Astrocyte (in vitro differentiated cells and primary cell): ENCODE measurements at regions not wholly inside any gene's neighbourhood (a gene's known extent, or its start where the extent isn't known, plus 50 kb on each side); places are given as distances from the start of the nearest gene placed in this dataset.

Source experiments
- DNase-seq: peaks from one replicate; pipeline ENCODE4 v3.0.0-alpha.2; 2010; ENCODE audit warnings: low read depth
- FAIRE-seq: peaks from 2 replicates; lab custom pipeline; 2011; peaks lifted over from hg19 to GRCh38; lab: Jason Lieb, UNC
- H2AFZ ChIP-seq: 2 replicates; pipeline ENCODE4 v1.6.0; 2012; ENCODE audit warnings: low read depth, low read length, inconsistent platforms
- H3K27ac ChIP-seq: 2 replicates; pipeline ENCODE4 v1.5.1; 2011; ENCODE audit warnings: low read depth, low read length, inconsistent platforms
- H3K27me3 ChIP-seq: 2 replicates; pipeline ENCODE4 v1.6.0; 2011; ENCODE audit warnings: low read length, inconsistent platforms; ENCODE audit not compliant: insufficient read depth
- H3K36me3 ChIP-seq: 2 replicates; pipeline ENCODE4 v1.5.1; 2011; ENCODE audit warnings: low read length, inconsistent platforms; ENCODE audit not compliant: insufficient read depth
- H3K4me1 ChIP-seq: 2 replicates; pipeline ENCODE4 v1.5.1; 2011; ENCODE audit warnings: low read length, inconsistent platforms; ENCODE audit not compliant: insufficient read depth
- H3K4me2 ChIP-seq: 2 replicates; pipeline ENCODE4 v1.6.0; 2012; ENCODE audit warnings: low read length, inconsistent platforms
- H3K4me3 ChIP-seq: 2 replicates; pipeline ENCODE4 v1.5.1; 2011; ENCODE audit warnings: low read depth, mild to moderate bottlenecking, low read length, inconsistent platforms; ENCODE audit not compliant: insufficient read depth
- H3K79me2 ChIP-seq: 2 replicates; pipeline ENCODE4 v1.6.0; 2012; ENCODE audit warnings: mild to moderate bottlenecking, low read length, inconsistent platforms; ENCODE audit not compliant: insufficient read depth
- H3K9ac ChIP-seq: 2 replicates; pipeline ENCODE4 v1.6.0; 2012; ENCODE audit warnings: mild to moderate bottlenecking, low read length, inconsistent platforms
- H3K9me3 ChIP-seq: 2 replicates; pipeline ENCODE4 v1.5.1; 2012; ENCODE audit warnings: low read depth, mild to moderate bottlenecking, low read length, inconsistent platforms; ENCODE audit not compliant: insufficient read depth
- H4K20me1 ChIP-seq: 2 replicates; pipeline ENCODE4 v1.6.0; 2012; ENCODE audit warnings: low read length, inconsistent platforms; ENCODE audit not compliant: insufficient read depth
- H3K27ac Mint-ChIP-seq: one replicate; pipeline ENCODE4 v1.8.0; 2021; ENCODE audit warnings: mild to moderate bottlenecking, mixed read lengths; ENCODE audit not compliant: unreplicated experiment
- H3K27me3 Mint-ChIP-seq: one replicate; pipeline ENCODE4 v1.8.0; 2021; ENCODE audit warnings: low read depth, mixed read lengths; ENCODE audit not compliant: unreplicated experiment
- H3K36me3 Mint-ChIP-seq: one replicate; pipeline ENCODE4 v1.8.0; 2021; ENCODE audit warnings: low read depth, mixed read lengths; ENCODE audit not compliant: unreplicated experiment
- H3K4me1 Mint-ChIP-seq: one replicate; pipeline ENCODE4 v1.8.0; 2021; ENCODE audit warnings: low read depth, mixed read lengths; ENCODE audit not compliant: unreplicated experiment
- H3K4me3 Mint-ChIP-seq: one replicate; pipeline ENCODE4 v1.8.0; 2021; ENCODE audit warnings: mild to moderate bottlenecking, moderate library complexity, mixed read lengths; ENCODE audit not compliant: unreplicated experiment
- H3K9me3 Mint-ChIP-seq: one replicate; pipeline ENCODE4 v1.8.0; 2021; ENCODE audit warnings: mild to moderate bottlenecking, mixed read lengths; ENCODE audit not compliant: unreplicated experiment
- CTCF ChIP-seq: IDR thresholded peaks from 2 replicates; pipeline ENCODE4 v1.5.1; 2011; ENCODE audit warnings: low read depth, mild to moderate bottlenecking, inconsistent platforms, low read length, moderate library complexity; ENCODE audit not compliant: insufficient read depth
- EZH2 ChIP-seq: IDR thresholded peaks from 2 replicates; pipeline ENCODE4 v1.6.1; 2012; ENCODE audit warnings: mild to moderate bottlenecking, low read length, inconsistent platforms; ENCODE audit not compliant: insufficient read depth

GRCh38 chr9:13879011-13879410 lies 434.9 kb downstream of the NFIB start:
- Mint-ChIP-seq H3K4me3 (no peak overlapping the region), H3K36me3 (no peaks in the 10 kb centered on the region), H3K9me3 (peaks cover 3% of the 10 kb centered on the region), H3K27ac (no peak overlapping the region), H3K4me1 (peaks cover 3% of the 10 kb centered on the region), H3K27me3 (no peaks in the 10 kb centered on the region)
- H3K36me3 ChIP-seq, result no peaks in the 10 kb centered on the region
- TF ChIP-seq EZH2 (no peak), CTCF (no peak)
- FAIRE-seq (no peak), DNase-seq (no peak)
- H3K9ac ChIP-seq, result no peak overlapping the region
- no peaks in the 10 kb centered on the region for H3K79me2 ChIP-seq
- H3K4me2 ChIP-seq, result no peak overlapping the region
- H3K4me1 ChIP-seq, result no peaks in the 10 kb centered on the region
- no peak overlapping the region for H3K27ac ChIP-seq
- no peaks in the 10 kb centered on the region for H4K20me1 ChIP-seq
- H2AFZ ChIP-seq, result no peak overlapping the region
- H3K27me3 ChIP-seq, result no peaks in the 10 kb centered on the region
- no peaks in the 10 kb centered on the region for H3K9me3 ChIP-seq
- H3K4me3 ChIP-seq, result no peak overlapping the region

DNA sequence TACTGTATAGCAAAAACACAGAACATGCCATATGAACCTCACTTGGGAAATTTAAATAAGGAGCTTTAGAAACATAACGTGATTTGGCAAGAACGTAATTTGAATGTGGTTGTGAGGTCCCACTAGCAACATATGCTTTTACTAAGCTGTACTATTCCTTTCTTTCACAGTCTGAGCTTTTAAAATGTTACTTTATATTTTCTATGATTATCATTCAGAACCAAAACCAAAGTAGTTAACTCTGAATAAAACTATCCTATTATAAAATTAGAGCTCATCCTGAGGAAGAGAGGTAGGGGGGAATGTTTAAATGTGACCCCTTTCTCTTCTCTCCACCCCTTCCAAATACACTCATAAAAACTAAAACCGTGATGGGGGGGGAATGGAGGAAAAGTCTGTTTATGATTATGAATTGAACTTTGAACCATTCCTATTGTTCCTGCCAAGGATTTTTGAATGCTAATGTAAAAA lies 435.7 kb downstream of the NFIB start:
- no peak overlapping the region for H3K27ac Mint-ChIP-seq
- FAIRE-seq, result no peak
- H3K9ac ChIP-seq, result no peak overlapping the region
- H3K9me3 Mint-ChIP-seq, result peaks cover 3% of the 10 kb centered on the region
- no peak overlapping the region for H3K4me2 ChIP-seq
- no peaks in the 10 kb centered on the region for H3K4me1 ChIP-seq
- H3K9me3 ChIP-seq, result no peaks in the 10 kb centered on the region
- peaks cover 3% of the 10 kb centered on the region for H3K4me1 Mint-ChIP-seq
- H2AFZ ChIP-seq, result no peak overlapping the region
- H4K20me1 ChIP-seq, result no peaks in the 10 kb centered on the region
- no peak for DNase-seq
- H3K36me3 Mint-ChIP-seq, result no peaks in the 10 kb centered on the region
- H3K27me3 ChIP-seq, result no peaks in the 10 kb centered on the region
- no peak overlapping the region for H3K4me3 Mint-ChIP-seq
- H3K4me3 ChIP-seq, result no peak overlapping the region
- H3K27ac ChIP-seq, result no peak overlapping the region
- H3K79me2 ChIP-seq, result no peaks in the 10 kb centered on the region
- H3K36me3 ChIP-seq, result no peaks in the 10 kb centered on the region
- H3K27me3 Mint-ChIP-seq, result no peaks in the 10 kb centered on the region
- TF ChIP-seq EZH2, result no peak
- no peak for TF ChIP-seq CTCF

- H3K27ac ChIP-seq, result no peak overlapping the region
- H3K79me2 ChIP-seq, result no peaks in the 10 kb centered on the region
- Mint-ChIP-seq H3K27ac (no peak overlapping the region), H3K36me3 (no peaks in the 10 kb centered on the region), H3K4me1 (peaks cover 3% of the 10 kb centered on the region), H3K27me3 (no peaks in the 10 kb centered on the region), H3K9me3 (peaks cover 3% of the 10 kb centered on the region), H3K4me3 (no peak overlapping the region)
- DNase-seq (no peak), FAIRE-seq (no peak)
- H3K9ac ChIP-seq, result no peak overlapping the region
- no peak for TF ChIP-seq CTCF
- no peak for TF ChIP-seq EZH2
- H2AFZ ChIP-seq, result no peak overlapping the region
- H4K20me1 ChIP-seq, result no peaks in the 10 kb centered on the region
- H3K9me3 ChIP-seq, result no peaks in the 10 kb centered on the region
- no peak overlapping the region for H3K4me2 ChIP-seq
- no peaks in the 10 kb centered on the region for H3K4me1 ChIP-seq
- H3K27me3 ChIP-seq, result no peaks in the 10 kb centered on the region
- H3K4me3 ChIP-seq, result no peak overlapping the region
- no peaks in the 10 kb centered on the region for H3K36me3 ChIP-seq
Observed at GRCh38 chr9:13876741-13877140, 437.2 kb downstream of the NFIB start.
